ENCODE measurements at regions not wholly inside any gene's neighbourhood (a gene's known extent, or its start where the extent isn't known, plus 50 kb on each side); places are given as distances from the start of the nearest gene placed in this dataset.

DNA sequence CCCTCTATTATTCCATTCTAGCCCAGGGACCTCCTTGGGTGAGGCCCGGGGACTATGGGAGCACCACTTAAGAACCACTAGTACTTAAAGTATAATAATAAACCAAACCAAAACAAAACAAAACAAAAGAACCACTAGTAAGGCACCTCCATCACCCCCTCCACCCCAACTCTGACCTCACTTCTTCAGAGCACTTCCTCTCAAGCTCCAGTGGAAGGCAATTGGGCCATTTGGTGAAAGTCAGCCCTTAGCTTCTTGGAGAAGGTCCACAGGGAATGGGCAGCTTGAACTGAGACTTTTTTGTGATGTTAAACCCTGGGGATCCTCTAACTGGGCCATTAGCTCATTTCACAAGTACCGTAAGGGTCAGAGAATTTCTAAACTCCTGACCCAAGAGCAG, 237.3 kb downstream of the RHOU start:
- BruUV-seq (replicated peaks): no TSS peak
- Histone ChIP-seq H3K4me2 (no peak overlapping the region), H3K27me3 (ENCODE audit: insufficient read depth, low read depth) (peaks cover 79% of the 10 kb centered on the region), H2AFZ (no peak overlapping the region), H3K79me2 (ENCODE audit: low read depth) (no peaks in the 10 kb centered on the region), H3F3A (ENCODE audit: insufficient read depth, low read depth) (no peaks in the 10 kb centered on the region), H3K27ac (no peak overlapping the region), H4K20me1 (ENCODE audit: insufficient read depth) (no peaks in the 10 kb centered on the region), H3K4me1 (replicated peaks; ENCODE audit: insufficient read depth) (no peaks in the 10 kb centered on the region), H3K9me2 (ENCODE audit: insufficient read depth) (no peaks in the 10 kb centered on the region), H3K36me3 (ENCODE audit: low read depth) (no peaks in the 10 kb centered on the region), H3K4me3 (no peak overlapping the region), H3K9me3 (ENCODE audit: insufficient read depth, low read depth) (no peaks in the 10 kb centered on the region)
- POLR2A ChIA-PET (ENCODE audit: unreplicated experiment): no interaction called here
- intact Hi-C loops (cut with micrococcal nuclease; ENCODE audit: unreplicated experiment): no loop called here
- CTCF ChIA-PET: no interaction called here
- TF ChIP-seq, protein P1, sequence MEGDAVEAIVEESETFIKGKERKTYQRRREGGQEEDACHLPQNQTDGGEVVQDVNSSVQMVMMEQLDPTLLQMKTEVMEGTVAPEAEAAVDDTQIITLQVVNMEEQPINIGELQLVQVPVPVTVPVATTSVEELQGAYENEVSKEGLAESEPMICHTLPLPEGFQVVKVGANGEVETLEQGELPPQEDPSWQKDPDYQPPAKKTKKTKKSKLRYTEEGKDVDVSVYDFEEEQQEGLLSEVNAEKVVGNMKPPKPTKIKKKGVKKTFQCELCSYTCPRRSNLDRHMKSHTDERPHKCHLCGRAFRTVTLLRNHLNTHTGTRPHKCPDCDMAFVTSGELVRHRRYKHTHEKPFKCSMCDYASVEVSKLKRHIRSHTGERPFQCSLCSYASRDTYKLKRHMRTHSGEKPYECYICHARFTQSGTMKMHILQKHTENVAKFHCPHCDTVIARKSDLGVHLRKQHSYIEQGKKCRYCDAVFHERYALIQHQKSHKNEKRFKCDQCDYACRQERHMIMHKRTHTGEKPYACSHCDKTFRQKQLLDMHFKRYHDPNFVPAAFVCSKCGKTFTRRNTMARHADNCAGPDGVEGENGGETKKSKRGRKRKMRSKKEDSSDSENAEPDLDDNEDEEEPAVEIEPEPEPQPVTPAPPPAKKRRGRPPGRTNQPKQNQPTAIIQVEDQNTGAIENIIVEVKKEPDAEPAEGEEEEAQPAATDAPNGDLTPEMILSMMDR (conservative IDR thresholded peaks at IDR 0.05): no peak
- TF ChIP-seq EZH2 (IDR thresholded peaks at IDR 0.05; ENCODE audit: low read depth): no peak
- DNase-seq: no peak

DNA sequence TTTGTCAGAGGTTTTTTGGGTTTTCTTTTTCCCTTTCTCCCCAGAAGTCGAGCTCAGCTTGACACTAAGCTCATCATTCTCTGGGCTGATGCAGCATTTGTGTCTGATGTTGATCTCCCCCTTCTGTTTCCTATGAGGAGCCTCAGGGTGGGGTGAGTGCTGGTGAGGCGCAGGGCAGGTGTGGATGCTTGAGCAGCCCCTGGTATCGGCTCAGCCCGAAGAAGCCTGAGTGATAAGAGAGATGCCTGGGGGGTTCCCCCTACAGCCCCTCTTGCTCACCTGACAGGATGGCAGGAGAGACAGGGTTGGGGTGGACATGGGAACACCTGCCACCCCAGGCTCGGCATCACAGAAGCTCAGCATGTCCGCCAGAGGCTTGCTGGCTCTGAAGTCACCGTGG, 239.0 kb downstream of the RHOU start:
- no peak for TF ChIP-seq EZH2 (IDR thresholded peaks at IDR 0.05; ENCODE audit: low read depth)
- TF ChIP-seq, protein P1 (conservative IDR thresholded peaks at IDR 0.05): no peak
- no peak overlapping the region for H3K4me2 ChIP-seq
- no peak overlapping the region for H3K27ac ChIP-seq
- DNase-seq: no peak
- POLR2A ChIA-PET (ENCODE audit: unreplicated experiment): no interaction called here
- no peaks in the 10 kb centered on the region for H3F3A ChIP-seq (ENCODE audit: insufficient read depth, low read depth)
- no peaks in the 10 kb centered on the region for H4K20me1 ChIP-seq (ENCODE audit: insufficient read depth)
- peaks cover 86% of the 10 kb centered on the region for H3K27me3 ChIP-seq (ENCODE audit: insufficient read depth, low read depth)
- no peaks in the 10 kb centered on the region for H3K4me1 ChIP-seq (replicated peaks; ENCODE audit: insufficient read depth)
- no peaks in the 10 kb centered on the region for H3K9me2 ChIP-seq (ENCODE audit: insufficient read depth)
- intact Hi-C loops (cut with micrococcal nuclease; ENCODE audit: unreplicated experiment): no loop called here
- no peak overlapping the region for H3K4me3 ChIP-seq
- no peaks in the 10 kb centered on the region for H3K36me3 ChIP-seq (ENCODE audit: low read depth)
- CTCF ChIA-PET: no interaction called here
- H3K9me3 ChIP-seq (ENCODE audit: insufficient read depth, low read depth): no peaks in the 10 kb centered on the region
- no peak overlapping the region for H2AFZ ChIP-seq
- H3K79me2 ChIP-seq (ENCODE audit: low read depth): no peaks in the 10 kb centered on the region
- BruUV-seq (replicated peaks): no TSS peak

DNA sequence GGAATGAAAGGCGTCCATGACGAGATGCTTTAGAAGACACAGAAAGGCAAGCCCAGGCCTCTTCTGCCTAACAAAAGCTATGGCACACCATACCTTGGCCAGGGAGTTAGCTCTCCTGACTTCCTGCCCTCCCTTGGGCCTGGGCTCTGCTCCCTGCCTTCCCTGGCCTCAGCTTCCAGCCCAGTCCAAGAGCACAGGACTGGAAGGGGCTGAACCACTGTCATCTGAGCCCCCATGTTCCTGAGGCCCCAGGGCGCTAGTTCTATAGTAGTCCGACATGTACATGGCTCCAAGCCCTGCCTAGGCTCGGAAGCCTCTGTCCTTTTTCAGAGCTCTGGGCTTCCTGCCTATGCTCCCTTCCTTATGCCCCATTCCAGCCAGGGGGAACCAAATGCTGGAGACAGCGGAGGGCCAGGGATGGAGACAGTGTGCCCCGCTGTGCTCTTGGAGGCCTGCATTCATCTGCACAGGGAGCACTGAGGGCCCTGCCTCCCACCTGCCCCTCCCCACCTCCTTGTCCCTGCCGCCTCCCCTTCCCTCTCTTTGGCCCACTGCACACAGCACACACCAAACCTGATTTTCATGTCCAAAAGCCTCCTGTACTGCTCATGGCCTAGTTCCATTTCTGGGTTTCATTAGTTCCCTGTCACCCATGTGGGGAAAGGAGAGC, 240.1 kb downstream of the RHOU start:
- Histone ChIP-seq H3K27ac (no peak overlapping the region), H3F3A (ENCODE audit: insufficient read depth, low read depth) (no peaks in the 10 kb centered on the region), H3K4me1 (replicated peaks; ENCODE audit: insufficient read depth) (no peaks in the 10 kb centered on the region), H3K36me3 (ENCODE audit: low read depth) (no peaks in the 10 kb centered on the region), H3K79me2 (ENCODE audit: low read depth) (no peaks in the 10 kb centered on the region), H3K9me3 (ENCODE audit: insufficient read depth, low read depth) (no peaks in the 10 kb centered on the region), H3K9me2 (ENCODE audit: insufficient read depth) (no peaks in the 10 kb centered on the region), H3K27me3 (ENCODE audit: insufficient read depth, low read depth) (peaks cover 89% of the 10 kb centered on the region), H2AFZ (no peak overlapping the region), H3K4me2 (no peak overlapping the region), H3K4me3 (no peak overlapping the region), H4K20me1 (ENCODE audit: insufficient read depth) (no peaks in the 10 kb centered on the region)
- no peak for DNase-seq
- ChIA-PET POLR2A (ENCODE audit: unreplicated experiment) (no interaction called here), CTCF (no interaction called here)
- intact Hi-C loops (cut with micrococcal nuclease; ENCODE audit: unreplicated experiment): no loop called here
- BruUV-seq (replicated peaks): no TSS peak
- TF ChIP-seq, protein P1 (conservative IDR thresholded peaks at IDR 0.05): no peak
- no peak for TF ChIP-seq EZH2 (IDR thresholded peaks at IDR 0.05; ENCODE audit: low read depth)

All from PC-9 (cell line).